ELR (cell line): ENCODE measurements at regions not wholly inside any gene's neighbourhood (a gene's known extent, or its start where the extent isn't known, plus 50 kb on each side); places are given as distances from the start of the nearest gene placed in this dataset.
"Not testable (repeated sequence)": the region's sequence is repeated elsewhere in the genome, so short reads cannot be mapped to it uniquely, and the experiment has no call there.

Source experiments
- DNase-seq: peaks from one replicate; pipeline ENCODE4 v3.0.0-alpha.2; 2015; ENCODE audit warnings: low read depth

DNA sequence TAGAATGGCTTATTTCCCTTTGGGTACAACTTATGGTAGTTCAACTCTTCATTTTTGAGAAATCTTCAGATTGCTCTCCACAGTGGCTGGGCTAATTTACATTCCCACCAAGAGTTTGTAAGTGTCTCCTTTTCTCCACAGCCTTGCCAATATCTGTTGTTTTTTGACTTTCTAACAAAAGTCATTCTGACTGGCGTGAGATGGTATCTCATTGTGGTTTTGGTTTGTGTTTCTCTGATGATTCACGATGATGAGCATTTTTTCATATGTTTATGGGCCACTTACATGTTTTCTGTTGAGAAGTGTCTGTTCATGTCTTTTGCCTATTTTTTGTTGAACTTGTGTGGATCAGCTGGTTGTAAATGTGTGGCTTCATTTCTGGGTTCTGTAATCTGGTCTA is 871.0 kb downstream of the EPHA4 start:
- DNase-seq: peak; percentile 56

DNA sequence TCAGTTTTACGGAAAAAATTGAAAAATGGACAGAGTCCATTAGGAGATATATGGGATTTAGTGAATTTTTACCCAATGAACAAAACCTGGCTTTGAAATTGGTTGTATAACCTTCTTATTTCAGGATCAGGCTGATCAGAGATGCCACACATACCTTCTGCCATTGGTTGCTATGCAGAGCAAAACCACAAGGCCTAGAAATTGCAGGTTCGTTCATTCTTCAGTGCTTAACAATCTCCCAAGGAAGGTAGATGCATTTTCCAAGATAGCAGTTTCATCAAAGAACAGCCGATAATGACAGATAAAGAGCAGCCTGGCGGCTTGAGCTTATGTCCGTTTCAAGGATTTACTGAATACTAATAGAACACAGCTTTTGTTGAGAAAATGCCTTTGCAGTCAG is 868.8 kb downstream of the EPHA4 start:
- peak; percentile 3 for DNase-seq

DNA sequence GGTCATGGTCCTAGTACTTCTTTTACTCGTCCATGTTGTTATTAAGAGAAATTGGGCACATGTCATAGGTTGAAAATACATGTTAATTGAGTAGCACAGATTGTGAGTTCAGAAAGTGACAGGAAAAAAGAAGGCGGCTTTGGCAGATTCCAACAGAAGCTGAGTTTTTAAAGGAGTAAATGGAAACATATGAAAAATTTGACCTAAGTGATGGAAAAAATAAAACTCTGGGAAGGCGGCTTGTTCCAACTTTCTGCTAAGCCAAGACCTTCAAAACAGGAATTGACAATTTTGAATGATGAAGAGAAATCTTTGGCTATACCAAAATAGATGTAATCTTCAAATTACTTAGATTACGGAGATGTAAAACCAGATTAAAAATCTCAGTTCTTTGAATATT is 868.0 kb downstream of the EPHA4 start:
- DNase-seq: no peak

DNA sequence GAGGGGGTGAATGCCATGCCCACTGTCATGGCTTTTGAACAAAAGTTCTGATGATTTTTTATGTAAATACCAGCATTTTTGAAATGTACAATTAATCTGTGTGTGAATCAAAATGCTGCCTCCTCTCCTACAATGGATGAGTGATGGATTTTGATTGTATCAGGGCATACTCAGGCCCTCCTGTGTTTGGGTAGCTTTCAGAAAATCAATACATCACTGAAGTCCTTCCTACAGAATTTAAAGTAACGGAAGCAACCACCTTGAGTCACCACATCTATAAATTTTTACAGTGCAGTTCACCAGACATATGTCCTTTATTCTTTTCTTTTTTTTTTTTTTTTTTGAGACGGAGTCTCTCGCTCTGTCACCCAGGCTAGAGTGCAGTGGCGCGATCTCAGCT is 867.3 kb downstream of the EPHA4 start:
- DNase-seq: no peak

DNA sequence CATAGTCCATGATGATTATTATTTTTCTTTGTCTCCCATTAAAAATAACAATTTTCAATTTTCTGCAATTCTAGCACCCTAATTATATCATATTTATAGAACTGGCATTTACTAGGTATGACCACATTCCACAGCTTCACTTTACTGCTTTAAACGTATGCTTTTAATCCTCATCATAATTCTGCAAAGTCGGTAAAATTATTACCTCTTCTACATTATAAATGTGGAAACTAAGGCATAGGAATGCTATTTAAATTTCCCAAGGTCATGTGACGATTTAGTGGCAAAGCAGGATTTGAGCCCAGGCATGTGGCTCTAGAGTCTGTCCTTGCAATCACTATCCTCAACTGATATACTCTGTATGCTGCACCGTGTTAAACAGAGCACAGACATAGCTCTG is 866.4 kb downstream of the EPHA4 start:
- DNase-seq: no peak

DNA sequence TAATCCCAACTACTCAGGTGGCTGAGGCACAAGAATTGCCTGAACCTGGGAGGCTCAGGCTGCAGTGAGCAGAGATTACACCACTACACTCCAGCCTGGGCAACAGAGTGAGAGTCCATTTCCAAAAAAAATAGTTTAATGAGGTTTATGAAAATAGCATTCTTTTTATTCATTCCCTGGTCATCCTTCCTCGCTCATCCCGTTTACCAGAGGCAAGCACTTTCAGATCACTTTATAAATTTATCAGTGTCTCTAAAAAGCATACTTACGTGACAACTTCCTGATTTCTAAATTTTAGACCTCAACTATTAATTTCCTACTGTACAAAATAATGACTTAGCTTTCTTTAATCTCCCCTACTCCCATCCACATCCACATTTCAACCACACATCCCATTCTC is 864.8 kb downstream of the EPHA4 start:
- DNase-seq: no peak

DNA sequence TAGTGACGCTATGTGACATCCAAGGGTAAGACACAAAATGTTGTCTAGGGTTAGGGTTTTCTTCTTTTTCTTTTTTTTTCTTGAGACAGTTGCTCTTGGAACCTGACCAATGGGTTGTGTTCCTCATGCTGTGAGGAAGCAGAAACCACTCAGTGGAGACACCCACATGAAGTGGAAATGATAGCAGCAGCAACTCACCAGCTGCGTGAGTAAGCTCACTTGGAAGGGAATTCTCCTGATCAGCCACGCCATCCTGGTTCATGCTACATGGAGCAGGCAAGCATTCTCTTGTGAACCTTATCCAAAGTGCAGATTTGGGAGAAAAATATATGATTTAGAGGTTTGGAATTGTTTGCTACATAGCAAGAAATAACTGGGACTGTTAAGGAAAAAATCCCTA is 863.7 kb downstream of the EPHA4 start:
- peak; percentile 76 for DNase-seq

DNA sequence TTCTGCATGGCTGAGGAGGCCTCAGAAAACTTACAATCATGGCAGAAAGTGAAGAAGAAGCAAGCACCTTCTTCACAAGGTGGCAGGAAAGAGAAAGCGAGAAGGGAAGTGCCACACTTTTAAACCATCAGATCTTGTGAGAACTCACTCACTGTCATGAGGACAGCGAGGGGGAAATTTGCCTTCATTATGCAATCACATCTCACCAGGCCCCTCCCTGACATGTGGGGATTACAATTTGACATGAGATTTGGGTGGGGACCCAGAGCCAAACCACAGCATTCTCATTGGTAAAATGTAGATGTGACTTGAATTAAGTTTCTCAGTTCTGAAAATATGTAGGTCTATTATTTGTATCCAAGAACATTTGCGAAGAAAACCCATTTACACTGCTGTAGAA is 854.8 kb downstream of the EPHA4 start:
- no peak for DNase-seq

DNA sequence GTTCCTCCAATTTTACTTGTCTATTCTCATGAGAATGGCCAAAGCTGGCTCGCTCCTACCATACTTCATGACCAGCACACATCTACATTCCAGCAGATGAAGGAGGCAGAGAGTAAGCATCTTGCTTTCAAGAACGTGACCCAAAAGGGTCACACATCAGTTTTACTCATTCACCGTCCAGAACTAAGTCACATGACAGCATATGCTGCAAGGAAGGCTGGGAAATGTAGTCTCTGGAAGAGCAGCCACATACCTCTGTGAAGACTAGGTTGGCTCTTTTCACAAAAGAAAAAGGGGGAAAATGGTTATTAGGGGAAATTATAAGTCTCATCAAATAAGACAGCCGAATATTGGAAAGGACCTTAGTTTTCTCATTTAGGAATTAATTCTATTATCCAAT is 835.3 kb downstream of the EPHA4 start:
- peak; percentile 5 for DNase-seq

DNA sequence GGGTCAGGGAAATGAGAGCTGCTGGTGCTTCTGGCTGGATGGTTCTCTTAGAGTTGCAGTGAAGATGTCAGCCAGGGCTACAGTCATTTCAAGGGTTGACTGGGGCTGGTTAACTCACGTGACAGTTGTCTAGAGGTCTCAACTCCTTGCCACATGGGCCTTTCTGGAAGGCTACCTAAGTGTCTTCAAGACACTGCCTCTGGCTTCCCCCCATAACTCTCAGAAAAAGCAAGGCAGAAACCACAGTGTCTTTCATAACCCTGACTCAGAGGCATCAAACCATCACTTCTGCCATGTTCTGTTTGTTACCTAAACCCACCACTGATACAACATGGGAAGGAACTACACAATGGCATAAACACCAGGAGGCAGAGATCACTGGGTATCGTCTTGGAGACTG is 828.9 kb downstream of the EPHA4 start:
- no peak for DNase-seq

DNA sequence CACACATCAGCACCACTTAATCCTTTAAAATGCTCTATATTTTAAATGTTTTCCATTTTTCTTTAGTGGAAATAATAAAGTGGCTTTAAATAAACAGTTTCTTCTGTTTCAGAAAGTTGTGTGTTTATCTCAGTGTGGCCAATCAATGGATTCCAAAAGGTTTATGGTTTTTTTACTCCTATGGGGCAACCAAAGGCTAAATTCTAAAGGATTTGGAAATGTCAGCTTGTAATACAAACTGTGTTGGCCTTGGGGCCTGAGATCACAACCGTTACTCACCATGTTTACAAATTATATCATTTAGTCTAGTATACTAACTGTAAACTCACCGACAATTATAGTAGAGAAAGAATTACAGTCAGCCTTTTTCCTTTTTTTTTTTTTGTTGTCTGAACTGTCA is 827.2 kb downstream of the EPHA4 start:
- DNase-seq: no peak

DNA sequence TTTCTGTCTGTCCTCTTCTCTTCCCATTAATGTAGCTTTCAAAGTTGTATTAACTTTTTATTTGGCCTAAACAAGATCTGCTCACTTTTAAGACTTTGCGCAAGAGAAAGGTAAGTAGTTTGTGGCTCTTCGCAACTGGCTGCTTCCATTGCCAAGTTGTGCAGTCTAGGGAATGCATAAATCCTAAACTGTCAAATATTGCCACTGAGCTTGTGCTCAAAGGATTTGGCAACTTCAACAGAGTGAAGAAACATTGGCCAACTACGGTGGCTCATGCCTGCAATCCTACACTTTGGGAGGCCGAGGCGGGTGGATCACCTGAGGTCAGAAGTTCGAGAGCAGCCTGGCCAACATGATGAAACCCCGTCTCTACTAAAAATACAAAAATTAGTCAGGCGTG is 826.4 kb downstream of the EPHA4 start:
- no peak for DNase-seq

DNA sequence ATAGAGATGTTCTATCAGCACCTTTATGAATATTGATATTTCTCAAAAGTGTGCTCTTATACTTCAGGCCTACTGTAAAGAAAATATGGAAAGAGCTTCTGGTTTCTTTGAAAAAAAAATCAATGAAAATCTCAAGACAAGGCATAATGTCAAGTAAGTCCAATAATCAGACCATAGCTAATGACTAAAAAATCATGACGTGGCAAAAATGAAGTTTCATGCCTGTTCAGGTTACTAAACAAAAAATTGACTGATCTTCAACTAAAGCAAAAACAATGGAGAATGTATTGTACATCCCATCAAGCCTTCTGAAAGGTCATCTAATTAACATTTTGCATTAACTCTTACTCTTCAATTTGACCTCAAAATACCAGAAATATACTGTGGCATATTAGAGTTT is 824.4 kb downstream of the EPHA4 start:
- no peak for DNase-seq

DNA sequence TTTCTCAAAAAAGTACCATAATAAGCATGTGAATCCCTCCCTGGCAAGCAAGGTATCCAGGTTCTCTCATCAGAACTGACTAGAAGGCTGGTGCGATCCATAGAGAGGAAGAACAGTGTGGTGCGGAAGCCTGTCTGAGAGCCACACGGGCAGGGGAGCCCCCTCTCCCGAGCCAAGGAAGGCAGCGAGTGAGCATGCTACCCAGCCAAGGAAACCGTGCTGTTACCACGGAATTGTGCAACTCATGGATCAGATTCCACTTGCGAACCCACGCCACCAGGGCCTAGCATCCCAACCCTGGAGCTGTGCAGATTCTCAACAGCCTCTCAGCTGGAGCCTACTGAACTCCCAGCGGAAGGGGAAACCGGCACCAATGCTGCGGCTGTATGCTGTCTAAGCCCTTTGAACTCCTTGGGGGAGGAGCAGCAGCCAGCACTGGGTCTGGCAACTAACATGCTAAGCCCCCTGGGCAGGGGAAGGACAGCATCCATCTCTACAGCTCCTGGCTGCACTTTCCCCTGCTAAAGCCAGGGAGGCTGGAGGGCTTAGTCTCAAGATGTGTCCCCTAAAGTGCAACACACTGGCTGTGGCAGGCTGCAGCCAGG is 823.1 kb downstream of the EPHA4 start:
- no peak for DNase-seq

DNA sequence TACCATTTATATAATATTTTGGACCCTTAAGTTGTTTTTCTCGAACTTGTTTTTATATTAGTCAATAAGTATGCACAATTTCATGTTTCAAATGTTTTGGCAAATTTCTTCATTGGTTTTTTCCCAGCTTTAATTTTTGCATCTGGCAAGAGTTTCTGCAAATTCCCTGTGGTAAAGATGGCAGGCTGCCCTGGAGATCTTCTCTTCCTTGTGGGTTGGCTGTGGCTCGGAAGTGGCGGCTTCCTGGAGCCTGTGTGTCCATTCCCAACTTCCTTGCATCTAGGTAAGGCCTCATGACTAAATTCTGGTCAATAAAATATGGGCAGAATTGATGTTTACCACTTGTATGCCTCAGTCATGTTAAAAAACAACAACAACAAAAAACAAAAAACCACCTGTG is 818.6 kb downstream of the EPHA4 start:
- DNase-seq: no peak

DNA sequence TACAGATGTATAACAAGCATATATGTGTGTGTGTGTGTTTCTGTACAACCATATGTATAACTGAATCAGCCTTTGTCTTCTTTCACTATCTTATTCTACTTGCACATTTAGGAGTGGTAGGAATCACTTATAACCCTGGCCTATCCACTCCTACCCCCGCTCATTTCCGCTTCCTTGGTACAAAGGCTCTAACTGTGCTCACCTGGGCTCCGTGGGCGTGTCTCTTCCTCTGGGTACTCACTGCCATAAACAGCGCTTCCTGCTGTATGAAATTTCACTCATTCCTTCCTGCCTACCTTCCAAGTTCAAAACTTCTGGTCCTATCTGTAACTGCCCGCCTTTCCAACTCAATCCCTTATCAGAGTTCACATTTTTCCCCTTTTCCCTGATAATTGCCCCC is 815.5 kb downstream of the EPHA4 start:
- DNase-seq: no peak

DNA sequence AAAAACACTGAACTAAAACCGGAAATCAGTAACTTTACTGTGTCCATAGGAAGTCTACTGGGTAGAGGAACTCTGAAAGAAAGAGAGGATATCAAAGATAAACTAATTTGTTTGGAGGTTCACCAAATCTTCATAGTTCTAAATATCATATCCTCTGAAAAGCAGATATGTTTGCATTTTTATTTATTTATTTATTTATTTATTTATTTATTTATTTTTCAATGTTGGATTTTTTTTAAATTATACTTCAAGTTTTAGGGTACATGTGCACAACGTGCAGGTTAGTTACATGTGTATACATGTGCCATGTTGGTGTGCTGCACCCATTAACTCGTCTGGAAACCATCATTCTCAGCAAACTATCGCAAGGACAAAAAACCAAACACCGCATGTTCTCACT is 813.7 kb downstream of the EPHA4 start:
- not testable (repeated sequence) for DNase-seq

DNA sequence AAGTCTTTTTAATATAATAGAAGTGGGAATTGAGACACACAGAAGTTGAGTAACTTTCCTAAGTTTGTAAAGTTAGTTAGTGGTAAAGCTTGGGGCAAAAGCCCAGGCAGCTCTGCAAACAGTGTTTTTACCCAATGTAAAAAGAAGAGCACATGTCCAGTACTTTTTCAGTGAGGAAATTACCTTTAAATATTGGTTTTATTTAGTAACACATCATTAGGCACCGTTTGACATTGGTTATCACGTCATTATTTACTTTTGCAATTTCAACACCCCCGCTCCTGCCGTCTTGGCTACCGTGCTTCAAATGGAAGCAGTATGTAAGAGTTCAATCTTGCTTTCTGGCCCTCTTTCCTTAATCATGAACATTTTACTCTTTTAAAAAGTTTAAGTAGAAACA is 807.9 kb downstream of the EPHA4 start:
- no peak for DNase-seq

DNA sequence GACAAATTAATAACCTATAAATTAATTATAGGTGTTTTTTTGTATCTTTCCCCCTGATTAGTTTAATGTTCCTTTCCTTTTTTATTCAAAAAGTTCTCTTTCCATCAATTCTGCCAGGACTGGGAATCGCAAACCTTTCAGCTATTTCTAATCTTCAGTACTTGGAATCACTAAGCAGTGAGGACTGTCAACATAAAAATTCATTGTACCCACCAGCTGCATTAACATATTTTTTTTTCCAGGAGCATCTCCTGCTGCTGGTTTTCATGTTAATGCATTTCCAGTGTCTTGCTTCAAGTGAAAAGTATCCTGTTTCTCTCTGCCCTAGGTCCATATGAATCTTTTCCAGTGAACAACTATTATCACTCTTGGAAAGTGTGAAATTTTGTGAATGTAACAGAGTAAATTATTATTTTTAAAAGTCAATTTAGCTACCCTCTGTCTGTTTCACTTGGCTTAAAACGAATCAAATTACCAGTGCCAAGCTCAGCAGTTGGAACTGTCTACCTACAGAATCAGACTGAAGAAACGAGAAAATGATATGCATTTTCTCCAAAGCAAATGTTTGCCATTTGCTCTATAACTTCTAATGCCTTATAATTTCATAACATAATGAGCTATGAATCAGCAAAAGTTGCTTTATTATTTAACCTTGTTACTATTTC is 804.4 kb downstream of the EPHA4 start:
- no peak for DNase-seq

DNA sequence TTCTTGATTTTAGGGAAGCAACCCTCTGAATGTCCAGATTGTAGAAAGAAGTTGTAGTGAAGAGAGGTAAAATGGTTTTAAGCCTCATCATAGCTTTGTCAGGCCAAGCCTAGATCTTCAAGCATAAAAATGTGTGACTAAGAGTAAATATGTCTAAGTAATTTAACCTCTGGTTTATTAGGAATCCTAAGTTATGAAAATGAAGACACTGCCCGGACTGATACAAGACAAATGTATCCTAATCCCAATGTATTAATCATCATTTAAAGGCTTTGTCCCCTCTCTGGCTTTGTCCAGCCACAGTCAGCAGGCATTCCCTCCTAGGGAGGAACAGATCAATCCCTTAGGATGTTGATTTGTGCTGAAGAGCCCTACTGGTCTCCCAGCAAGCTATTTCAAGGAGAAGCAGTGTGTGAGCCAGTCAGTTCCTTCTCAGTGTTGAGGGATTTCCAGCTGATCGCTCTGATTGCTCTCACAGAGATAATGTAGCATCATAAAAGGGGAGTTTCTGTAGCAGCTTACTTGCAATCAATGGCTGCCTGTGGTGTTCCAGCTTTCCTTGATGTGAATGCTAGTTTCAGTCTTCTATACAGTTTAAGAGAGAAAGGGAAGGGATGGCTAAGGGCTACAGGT is 796.1 kb downstream of the EPHA4 start:
- peak; percentile 1 for DNase-seq

DNA sequence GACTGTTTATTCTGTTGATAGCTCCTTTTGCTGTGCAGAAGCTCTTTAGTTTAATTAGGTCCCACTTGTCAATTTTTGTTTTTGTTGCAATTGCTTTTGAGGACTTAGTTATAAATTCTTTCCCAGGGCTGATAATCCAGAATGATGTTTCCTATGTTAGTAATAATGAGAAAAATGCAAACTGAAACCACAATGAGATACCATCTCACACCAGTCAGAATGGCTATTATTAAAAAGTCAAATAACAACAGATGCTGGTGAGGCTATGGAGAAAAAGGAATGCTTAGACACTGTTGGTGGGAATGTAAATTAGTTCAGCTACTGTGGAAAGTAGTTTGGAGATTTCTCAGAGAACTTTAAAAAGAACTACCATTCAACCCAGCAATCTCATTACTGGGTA is 793.0 kb downstream of the EPHA4 start:
- peak; percentile 2 for DNase-seq

DNA sequence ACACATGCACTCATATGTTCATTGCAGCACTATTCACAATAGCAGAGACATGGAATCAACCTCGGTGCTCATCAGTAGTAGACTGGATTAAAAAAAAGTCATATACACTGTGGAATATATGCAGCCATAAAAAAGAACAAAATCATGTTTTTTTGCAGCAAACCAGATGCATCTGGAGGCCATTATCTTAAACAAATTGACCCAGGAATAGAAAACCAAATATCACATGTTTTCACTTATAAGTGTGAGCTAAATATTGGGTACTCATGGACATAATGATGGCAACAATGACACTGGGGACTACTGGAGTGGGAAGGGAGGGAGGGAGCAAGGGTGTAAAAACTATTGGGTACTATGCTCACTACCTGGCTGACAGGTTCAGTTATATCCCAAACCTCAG is 792.6 kb downstream of the EPHA4 start:
- DNase-seq: no peak

DNA sequence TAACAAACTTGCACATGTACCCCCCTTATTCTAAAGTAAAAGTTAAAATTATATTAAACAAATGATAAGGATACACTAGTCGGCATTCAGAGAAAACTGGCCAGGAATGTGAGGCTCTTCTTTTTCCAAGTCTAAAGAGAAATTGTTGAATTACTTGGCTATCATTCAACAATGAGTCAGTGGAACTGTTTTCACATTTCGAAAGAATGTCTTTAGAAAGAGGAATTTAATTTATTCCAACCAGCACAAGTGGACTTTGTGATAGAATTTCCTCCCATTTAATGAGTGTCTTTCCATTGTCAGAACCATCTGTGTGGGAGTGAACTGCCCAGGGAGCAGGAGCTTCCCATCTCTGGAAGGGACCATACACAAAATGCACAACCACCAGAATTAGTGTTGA is 792.2 kb downstream of the EPHA4 start:
- peak; percentile 50 for DNase-seq
